ENCODE measurements at regions not wholly inside any gene's neighbourhood (a gene's known extent, or its start where the extent isn't known, plus 50 kb on each side); places are given as distances from the start of the nearest gene placed in this dataset.
A peak's percentile ranks its signal among the peaks of the same experiment; 100 is the strongest.

DNA sequence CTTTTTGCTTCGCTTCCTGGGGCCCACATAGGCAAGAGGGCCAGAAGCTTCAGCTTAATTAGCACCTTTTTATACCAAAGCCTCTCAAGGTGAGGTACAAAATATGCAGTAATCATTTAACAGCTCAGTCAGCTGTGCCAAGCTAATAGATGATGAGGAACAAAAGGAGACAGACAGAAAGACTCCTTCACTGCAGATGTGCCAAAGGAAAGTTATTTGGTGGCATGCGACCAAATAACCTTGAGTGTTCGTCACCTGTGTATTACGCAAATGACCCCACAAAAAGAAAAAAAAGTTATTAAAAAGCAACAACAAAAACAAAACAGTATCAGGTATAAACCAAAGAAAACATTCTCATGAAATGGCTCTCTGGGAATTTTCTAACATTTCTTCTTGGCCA is 325.8 kb upstream of the IGF1R start:
- Histone ChIP-seq H3K36me3 (replicated peaks in 1 of 2; ENCODE audit: insufficient read depth in 1 of 2, low read depth in 2 of 2) (no peaks in the 10 kb centered on the region), H3K27ac (no peak overlapping the region), H3K4me3 (no peak overlapping the region), H3K9me3 (no peaks in the 10 kb centered on the region), H3K4me1 (no peaks in the 10 kb centered on the region), H3K27me3 (no peaks in the 10 kb centered on the region)
- TF ChIP-seq POLR2A (IDR thresholded peaks at IDR 0.05) (no peak), CTCF (IDR thresholded peaks at IDR 0.05) (no peak)
- ATAC-seq (no peak), DNase-seq (peak in 1 of 4 donors; percentile 15)
- 38 to 39% methylated on average over 4 of the region's 4 CpGs for WGBS, 2 donors
- intact Hi-C loops (cut with DNase I) = no loop called here

DNA sequence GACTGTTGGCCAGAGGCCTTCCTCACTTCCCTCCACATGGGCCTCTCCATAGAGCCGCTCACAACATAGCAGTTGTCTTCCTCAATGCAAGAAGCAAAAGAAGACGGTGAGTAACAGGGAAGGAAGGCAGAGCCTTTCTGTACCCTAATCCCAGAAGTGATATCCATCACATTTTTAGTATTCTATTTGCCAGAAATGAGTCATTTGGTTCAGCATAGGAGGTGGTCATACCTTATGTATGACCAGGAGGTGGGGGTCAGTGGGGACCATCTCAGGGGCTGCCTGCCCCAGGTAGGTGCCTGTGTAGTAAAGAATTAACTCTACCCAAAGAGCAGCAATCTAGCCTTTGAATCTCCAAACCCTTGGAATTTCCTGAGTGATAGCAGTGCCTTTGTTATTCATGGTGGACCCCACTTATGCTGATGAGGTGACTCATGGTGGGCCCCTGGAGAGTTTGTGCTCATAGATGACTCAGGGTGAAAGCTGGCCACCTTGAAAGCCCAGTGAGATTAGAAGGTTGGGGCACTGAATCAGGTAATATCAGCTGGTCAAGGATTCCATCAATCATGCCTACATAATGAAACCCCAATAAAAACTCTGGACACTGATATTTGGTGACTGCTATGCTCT is 323.9 kb upstream of the IGF1R start:
- intact Hi-C loops (cut with DNase I) = no loop called here
- 38 to 50% methylated on average over 2 of the region's 2 CpGs for WGBS, 2 donors
- DNase-seq = no peak

DNA sequence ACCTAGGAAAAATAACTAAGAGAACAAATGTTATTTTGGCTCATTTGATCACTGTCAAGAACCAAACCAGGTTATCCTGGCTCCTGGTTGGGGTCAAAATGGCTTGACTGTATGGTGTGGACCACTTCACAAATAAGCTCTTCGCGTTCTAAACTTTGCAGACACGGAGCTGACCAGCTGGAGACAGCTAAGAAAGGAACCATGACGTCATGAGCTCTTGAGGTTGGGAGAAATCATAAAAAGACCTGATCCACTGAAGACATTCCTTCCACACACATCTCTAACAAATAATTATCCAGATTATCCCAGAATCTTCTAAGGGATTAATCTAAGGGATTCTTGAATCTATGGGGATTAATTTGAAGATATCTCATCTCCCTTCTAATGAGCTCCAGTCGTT is 321.5 kb upstream of the IGF1R start:
- no peaks in the 10 kb centered on the region for H3K27me3 ChIP-seq
- DNase-seq = no peak
- H3K36me3 ChIP-seq (replicated peaks in 1 of 2; ENCODE audit: insufficient read depth in 1 of 2, low read depth in 2 of 2) = no peaks in the 10 kb centered on the region
- ATAC-seq = no peak
- no peak overlapping the region for H3K4me3 ChIP-seq
- no peak for TF ChIP-seq CTCF (IDR thresholded peaks at IDR 0.05)
- no peak for TF ChIP-seq POLR2A (IDR thresholded peaks at IDR 0.05)
- H3K27ac ChIP-seq = no peak overlapping the region
- no peaks in the 10 kb centered on the region for H3K9me3 ChIP-seq
- 41 to 58% methylated on average over 5 of the region's 5 CpGs for WGBS, 2 donors
- intact Hi-C loops (cut with DNase I) = no loop called here
- no peaks in the 10 kb centered on the region for H3K4me1 ChIP-seq

More for the DNA sequence above, 323.9 kb upstream of the IGF1R start:
- H3K9me3 ChIP-seq = no peaks in the 10 kb centered on the region
- H3K4me1 ChIP-seq = no peaks in the 10 kb centered on the region
- TF ChIP-seq POLR2A (IDR thresholded peaks at IDR 0.05) (no peak), CTCF (IDR thresholded peaks at IDR 0.05) (no peak)
- H3K36me3 ChIP-seq (replicated peaks in 1 of 2; ENCODE audit: insufficient read depth in 1 of 2, low read depth in 2 of 2) = no peaks in the 10 kb centered on the region
- H3K27me3 ChIP-seq = no peaks in the 10 kb centered on the region
- no peak overlapping the region for H3K27ac ChIP-seq
- H3K4me3 ChIP-seq = no peak overlapping the region
- ATAC-seq = no peak

DNA sequence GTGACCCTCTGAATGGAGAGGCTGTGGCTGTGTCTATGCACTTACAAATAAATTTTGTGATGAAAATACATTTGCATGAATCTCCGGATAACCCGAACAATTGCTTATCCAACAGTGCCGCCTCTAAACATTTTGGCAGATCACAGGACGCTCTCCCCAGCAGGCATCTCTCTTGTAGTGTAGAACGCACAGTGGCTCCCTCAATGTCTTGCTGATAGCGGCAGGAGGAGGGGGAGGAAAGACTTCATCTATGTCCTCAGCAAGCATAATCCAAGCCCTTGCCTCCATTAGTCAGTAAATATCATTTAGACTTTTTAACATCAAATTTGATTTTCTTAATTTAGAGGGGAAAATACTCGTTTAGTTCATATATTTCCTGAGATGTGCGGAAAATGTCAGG is 318.1 kb upstream of the IGF1R start:
- TF ChIP-seq POLR2A (IDR thresholded peaks at IDR 0.05) (no peak), CTCF (IDR thresholded peaks at IDR 0.05) (no peak)
- no peak overlapping the region for H3K27ac ChIP-seq
- H3K4me3 ChIP-seq = no peak overlapping the region
- no peak for DNase-seq
- no peaks in the 10 kb centered on the region for H3K36me3 ChIP-seq (replicated peaks in 1 of 2; ENCODE audit: insufficient read depth in 1 of 2, low read depth in 2 of 2)
- H3K9me3 ChIP-seq = no peaks in the 10 kb centered on the region
- 77 to 78% methylated on average over 8 of the region's 8 CpGs for WGBS, 2 donors
- no peak for ATAC-seq
- intact Hi-C loops (cut with DNase I) = no loop called here
- no peaks in the 10 kb centered on the region for H3K4me1 ChIP-seq
- H3K27me3 ChIP-seq = no peaks in the 10 kb centered on the region

DNA sequence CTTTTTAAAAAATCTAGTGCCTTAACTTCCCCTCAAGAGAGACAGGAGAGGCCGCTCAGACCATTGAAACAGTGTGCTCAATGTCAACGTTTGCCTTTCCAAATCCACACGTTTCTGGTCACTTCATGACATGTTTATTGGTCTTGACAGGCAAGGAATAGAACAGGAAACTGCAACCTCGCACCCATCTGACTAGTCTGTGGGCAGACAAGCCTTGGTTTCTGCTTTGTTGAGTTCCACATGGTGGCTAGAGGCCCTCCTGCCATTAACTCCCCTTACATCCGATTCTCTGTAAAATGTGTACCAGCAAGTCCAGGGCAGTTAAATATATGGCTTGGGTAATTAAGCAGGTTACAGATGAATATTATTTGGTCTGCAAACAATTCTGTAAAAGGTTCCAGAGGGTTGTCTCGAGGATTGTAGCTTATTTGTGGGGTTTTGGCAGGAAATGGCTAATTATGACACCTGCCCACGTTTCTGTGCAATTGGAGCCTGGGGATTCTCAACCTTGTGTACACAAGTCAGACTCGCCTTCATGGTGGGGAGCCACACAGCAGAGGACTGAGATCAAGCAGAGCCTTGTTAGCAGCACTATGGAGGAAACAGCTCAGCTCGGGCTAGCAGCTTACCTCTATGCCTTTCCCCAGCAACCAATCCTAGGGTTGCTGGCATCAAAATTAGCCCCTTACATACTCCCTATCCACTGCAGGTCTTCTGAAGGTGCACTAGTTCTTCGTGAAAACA is 317.5 kb upstream of the IGF1R start:
- DNase-seq = no peak
- intact Hi-C loops (cut with DNase I) = no loop called here
- no peak for ATAC-seq
- no peaks in the 10 kb centered on the region for H3K9me3 ChIP-seq
- no peak overlapping the region for H3K27ac ChIP-seq
- no peak for TF ChIP-seq CTCF (IDR thresholded peaks at IDR 0.05)
- TF ChIP-seq POLR2A (IDR thresholded peaks at IDR 0.05) = no peak
- no peak overlapping the region for H3K4me3 ChIP-seq
- H3K4me1 ChIP-seq = no peaks in the 10 kb centered on the region
- no peaks in the 10 kb centered on the region for H3K36me3 ChIP-seq (replicated peaks in 1 of 2; ENCODE audit: insufficient read depth in 1 of 2, low read depth in 2 of 2)
- WGBS, 2 donors = 41 to 43% methylated on average over 10 of the region's 10 CpGs
- H3K27me3 ChIP-seq = no peaks in the 10 kb centered on the region
